OCI-LY1 (cell line): ENCODE measurements at regions not wholly inside any gene's neighbourhood (a gene's known extent, or its start where the extent isn't known, plus 50 kb on each side); places are given as distances from the start of the nearest gene placed in this dataset.

Experiments used
- EZH2 ChIP-seq: fragments of 200-600 bp; sonication (generic), shearing (Covaris generic); IDR thresholded peaks from 2 replicates; pipeline ENCODE4 v1.8.0; 2017; ENCODE audit warnings: borderline replicate concordance, mixed run types, mild to moderate bottlenecking, antibody characterized with exemption, low read length, moderate library complexity, mixed read lengths
- TF ChIP-seq, protein P1 (sequence below): fragments of 200-600 bp; sonication (generic), shearing (Covaris generic); IDR thresholded peaks from 2 replicates; pipeline ENCODE4 v1.5.1; 2017; ENCODE audit warnings: mild to moderate bottlenecking, antibody characterized with exemption, low read length, moderate library complexity, mixed read lengths

DNA sequence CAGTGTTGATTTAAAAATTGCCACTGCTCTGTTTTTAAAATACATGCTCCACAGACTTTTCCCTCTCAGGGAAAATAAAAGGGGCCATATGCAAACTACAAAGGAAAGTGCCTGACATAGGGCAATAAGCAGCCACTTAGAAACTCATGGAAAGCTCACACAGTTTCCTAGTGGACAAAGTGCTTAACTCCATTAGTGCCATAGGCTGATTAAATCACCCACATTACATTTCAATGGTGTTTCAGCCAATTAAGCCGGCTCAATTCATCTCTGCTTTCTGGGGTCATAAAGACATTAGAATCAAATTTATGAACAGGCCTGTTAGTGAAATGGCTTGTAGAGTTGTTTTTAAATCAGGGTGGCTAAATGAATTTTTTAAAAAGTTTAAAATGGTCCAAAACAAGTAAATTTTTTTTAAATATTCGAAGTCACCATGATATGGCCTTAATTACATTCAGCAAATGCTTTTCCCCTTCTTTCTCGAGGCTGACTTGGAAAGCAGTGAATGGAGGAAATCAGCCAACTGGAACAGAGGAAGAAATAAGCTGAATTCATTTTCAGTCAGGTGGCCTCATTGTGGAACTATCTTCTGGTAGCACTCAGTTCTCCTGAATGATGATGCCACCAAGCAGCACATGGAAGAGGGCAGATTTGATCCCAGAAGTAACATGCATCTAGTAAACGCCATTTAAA lies 2305.1 kb upstream of the AGA start:
- TF ChIP-seq, protein P1, sequence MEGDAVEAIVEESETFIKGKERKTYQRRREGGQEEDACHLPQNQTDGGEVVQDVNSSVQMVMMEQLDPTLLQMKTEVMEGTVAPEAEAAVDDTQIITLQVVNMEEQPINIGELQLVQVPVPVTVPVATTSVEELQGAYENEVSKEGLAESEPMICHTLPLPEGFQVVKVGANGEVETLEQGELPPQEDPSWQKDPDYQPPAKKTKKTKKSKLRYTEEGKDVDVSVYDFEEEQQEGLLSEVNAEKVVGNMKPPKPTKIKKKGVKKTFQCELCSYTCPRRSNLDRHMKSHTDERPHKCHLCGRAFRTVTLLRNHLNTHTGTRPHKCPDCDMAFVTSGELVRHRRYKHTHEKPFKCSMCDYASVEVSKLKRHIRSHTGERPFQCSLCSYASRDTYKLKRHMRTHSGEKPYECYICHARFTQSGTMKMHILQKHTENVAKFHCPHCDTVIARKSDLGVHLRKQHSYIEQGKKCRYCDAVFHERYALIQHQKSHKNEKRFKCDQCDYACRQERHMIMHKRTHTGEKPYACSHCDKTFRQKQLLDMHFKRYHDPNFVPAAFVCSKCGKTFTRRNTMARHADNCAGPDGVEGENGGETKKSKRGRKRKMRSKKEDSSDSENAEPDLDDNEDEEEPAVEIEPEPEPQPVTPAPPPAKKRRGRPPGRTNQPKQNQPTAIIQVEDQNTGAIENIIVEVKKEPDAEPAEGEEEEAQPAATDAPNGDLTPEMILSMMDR, result no peak
- TF ChIP-seq EZH2, result no peak
